ENCODE measurements at regions not wholly inside any gene's neighbourhood (a gene's known extent, or its start where the extent isn't known, plus 50 kb on each side); places are given as distances from the start of the nearest gene placed in this dataset.

GRCh38 chr14:106831322-106831720 lies 1304.9 kb downstream of the TMEM121 start:
- DNase-seq (ENCODE audit: low spot score): peak; percentile 20
- 75% methylated on average over 6 of the region's 11 CpGs for WGBS (ENCODE audit: low lambda C conversion rate)
- Histone ChIP-seq H3K27me3 (ENCODE audit: control insufficient read depth in 1 of 2, insufficient read depth in 2 of 2, low read length in 2 of 2) (no peaks in the 10 kb centered on the region; a peak in 1 of 5 replicates), H3K9me3 (ENCODE audit: low read length) (peaks cover 7% of the 10 kb centered on the region; the same call in 1 of the 2 replicates), H3K4me2 (ENCODE audit: low read depth, low read length) (no peak overlapping the region), H3K36me3 (replicated peaks in 1 of 2; ENCODE audit: control insufficient read depth in 1 of 2, insufficient read depth in 2 of 2, low read length in 2 of 2) (no peaks in the 10 kb centered on the region), H2AFZ (ENCODE audit: low read length) (no peak overlapping the region), H3K79me2 (ENCODE audit: insufficient read depth, low read length) (no peaks in the 10 kb centered on the region), H3K27ac (ENCODE audit: extremely low read length, insufficient read depth, low read length) (no peak overlapping the region), H3K4me1 (ENCODE audit: insufficient read depth, low read length) (no peaks in the 10 kb centered on the region), H3K9ac (ENCODE audit: insufficient read depth, low read depth, low read length) (no peak overlapping the region), H3K4me3 (replicated peaks in 1 of 3; ENCODE audit: insufficient read depth in 1 of 3, low read depth in 2 of 3, low read length in 3 of 3) (no peak overlapping the region), H4K20me1 (ENCODE audit: insufficient read depth, low read length) (no peaks in the 10 kb centered on the region)
- ATAC-seq: peak; percentile 53
- in situ Hi-C loops (cut with HindIII; ENCODE audit: extremely low pct_ligation_motif_present, low pct_unique_long_range_greater_than_20kb): no loop called here
- intact Hi-C loops (cut with micrococcal nuclease; ENCODE audit: unreplicated experiment): loop anchor here (5.0 kb wide), 1 partner anchor 169 kb away; no protein-coding TSS in a partner anchor
- no peak for FAIRE-seq
- BruUV-seq (replicated peaks): no TSS peak
- ChIA-PET POLR2A (interaction anchor here (1.8 kb wide), 1 partner anchor 13 kb away, joined by 10 read pairs; no protein-coding TSS in a partner anchor), CTCF (ENCODE audit: low intra/inter-chr PET ratio, low total read pairs) (interaction anchor here (0.6 to 4.5 kb wide), 17 partner anchors 9 to 832 kb away, joined by 3 to 70 read pairs (median 8); no protein-coding TSS in a partner anchor)
- no peak for TF ChIP-seq TRIM24 (CRISPR knock-in tag; IDR thresholded peaks at IDR 0.05)
- no peak for TF ChIP-seq TBX3 (IDR thresholded peaks at IDR 0.05; ENCODE audit: borderline replicate concordance)
- no peak for TF ChIP-seq RBM22 (optimal IDR thresholded peaks at IDR 0.05; ENCODE audit: low read length)
- TF ChIP-seq GLMP (CRISPR knock-in tag; IDR thresholded peaks at IDR 0.05; ENCODE audit: borderline replicate concordance): no peak
- no peak for TF ChIP-seq ARID5B (CRISPR knock-in tag; IDR thresholded peaks at IDR 0.05)
- TF ChIP-seq CTCF (CRISPR knock-in tag; IDR thresholded peaks at IDR 0.05): peak; percentile 73
- no peak for TF ChIP-seq MYNN (CRISPR knock-in tag; IDR thresholded peaks at IDR 0.05; ENCODE audit: low read depth)
- TF ChIP-seq SOX5 (CRISPR knock-in tag; IDR thresholded peaks at IDR 0.05; ENCODE audit: borderline replicate concordance): no peak
- no peak for TF ChIP-seq KDM2A (CRISPR knock-in tag; IDR thresholded peaks at IDR 0.05; ENCODE audit: borderline replicate concordance, low read depth)
- TF ChIP-seq KMT2B (CRISPR knock-in tag; IDR thresholded peaks at IDR 0.05): no peak
- TF ChIP-seq ZNF260 (CRISPR knock-in tag; IDR thresholded peaks at IDR 0.05; ENCODE audit: borderline replicate concordance, low read depth): no peak
- no peak for TF ChIP-seq ZFP1 (CRISPR knock-in tag; IDR thresholded peaks at IDR 0.05)
- no peak for TF ChIP-seq ZNF660 (CRISPR knock-in tag; IDR thresholded peaks at IDR 0.05; ENCODE audit: borderline replicate concordance, low read depth)
- peak; percentile 81; the same call in 1 of the 2 replicates for TF ChIP-seq ZBTB33 (CRISPR knock-in tag; IDR thresholded peaks at IDR 0.05)

Measured in HepG2 (cell line).